ENCODE measurements at regions not wholly inside any gene's neighbourhood (a gene's known extent, or its start where the extent isn't known, plus 50 kb on each side); places are given as distances from the start of the nearest gene placed in this dataset.

- no peaks in the 10 kb centered on the region for H3K4me1 ChIP-seq
- TF ChIP-seq POLR2AphosphoS5 (IDR thresholded peaks at IDR 0.05) (no peak), POLR2A (IDR thresholded peaks at IDR 0.05) (no peak), CTCF (IDR thresholded peaks at IDR 0.05 in 8 of 11, conservative IDR thresholded peaks at IDR 0.05 in 3 of 11) (no peak)
- no peak for DNase-seq
- peaks cover 0 to 5% (median 0%) of the 10 kb centered on the region in 7 donors for H3K27me3 ChIP-seq (replicated peaks in 1 of 7)
- no peak overlapping the region for H3K27ac ChIP-seq
- H3K36me3 ChIP-seq: no peaks in the 10 kb centered on the region
- intact Hi-C loops (cut with DNase I; ENCODE audit: low total_unique reads): no loop called here
- H3K4me3 ChIP-seq: no peak overlapping the region
- 74 to 92% (median 83%) methylated on average over 2 of the region's 2 CpGs for WGBS, 5 donors
- no peaks in the 10 kb centered on the region for H3K9me3 ChIP-seq
Measured at GRCh38 chr4:151564321-151564720, 155.3 kb downstream of the FHIP1A start.

GRCh38 chr4:151565583-151565982 is 156.6 kb downstream of the FHIP1A start:
- no peaks in the 10 kb centered on the region for H3K4me1 ChIP-seq
- H3K9me3 ChIP-seq: no peaks in the 10 kb centered on the region
- no peak for DNase-seq
- H3K27ac ChIP-seq: no peak overlapping the region
- WGBS, 5 donors: 80 to 89% (median 84%) methylated on average over 3 of the region's 3 CpGs
- no peaks in the 10 kb centered on the region for H3K36me3 ChIP-seq
- no peak overlapping the region for H3K4me3 ChIP-seq
- peaks cover 0 to 5% (median 0%) of the 10 kb centered on the region in 7 donors for H3K27me3 ChIP-seq (replicated peaks in 1 of 7)
- intact Hi-C loops (cut with DNase I; ENCODE audit: low total_unique reads): no loop called here
- TF ChIP-seq CTCF (IDR thresholded peaks at IDR 0.05 in 8 of 11, conservative IDR thresholded peaks at IDR 0.05 in 3 of 11) (no peak), POLR2AphosphoS5 (IDR thresholded peaks at IDR 0.05) (no peak), POLR2A (IDR thresholded peaks at IDR 0.05) (no peak)

GRCh38 chr4:151566053-151566452 is 157.1 kb downstream of the FHIP1A start:
- Histone ChIP-seq H3K27me3 (replicated peaks in 1 of 7) (peaks cover 0 to 5% (median 0%) of the 10 kb centered on the region in 7 donors), H3K27ac (no peak overlapping the region), H3K4me3 (no peak overlapping the region), H3K36me3 (no peaks in the 10 kb centered on the region), H3K9me3 (no peaks in the 10 kb centered on the region), H3K4me1 (no peaks in the 10 kb centered on the region)
- no peak for DNase-seq
- WGBS, 5 donors: 91 to 97% (median 94%) methylated on average over 3 of the region's 3 CpGs
- intact Hi-C loops (cut with DNase I; ENCODE audit: low total_unique reads): no loop called here
- TF ChIP-seq POLR2AphosphoS5 (IDR thresholded peaks at IDR 0.05) (no peak), POLR2A (IDR thresholded peaks at IDR 0.05) (no peak), CTCF (IDR thresholded peaks at IDR 0.05 in 8 of 11, conservative IDR thresholded peaks at IDR 0.05 in 3 of 11) (no peak)

GRCh38 chr4:151567056-151567455 is 158.1 kb downstream of the FHIP1A start:
- H3K27me3 ChIP-seq (replicated peaks in 1 of 7): peaks cover 0 to 5% (median 0%) of the 10 kb centered on the region in 7 donors
- H3K9me3 ChIP-seq: no peaks in the 10 kb centered on the region
- no peak overlapping the region for H3K4me3 ChIP-seq
- no peak overlapping the region for H3K27ac ChIP-seq
- intact Hi-C loops (cut with DNase I; ENCODE audit: low total_unique reads): no loop called here
- DNase-seq: no peak
- no peaks in the 10 kb centered on the region for H3K36me3 ChIP-seq
- WGBS, 5 donors: 48 to 57% (median 52%) methylated on average over 4 of the region's 4 CpGs
- no peak for TF ChIP-seq CTCF (IDR thresholded peaks at IDR 0.05 in 8 of 11, conservative IDR thresholded peaks at IDR 0.05 in 3 of 11)
- TF ChIP-seq POLR2AphosphoS5 (IDR thresholded peaks at IDR 0.05): no peak
- TF ChIP-seq POLR2A (IDR thresholded peaks at IDR 0.05): no peak
- no peaks in the 10 kb centered on the region for H3K4me1 ChIP-seq
